Endothelial cell of umbilical vein (primary cell): ENCODE measurements at regions not wholly inside any gene's neighbourhood (a gene's known extent, or its start where the extent isn't known, plus 50 kb on each side); places are given as distances from the start of the nearest gene placed in this dataset.

Source experiments
- BruUV-seq: library from RNA; stranded (reverse); fragments of 400-500 nt; replicated peaks from 2 replicates; lab custom pipeline; 2021; lab: Mats Ljungman, UMichigan
- CTCF ChIA-PET: fragments of 300-600, 350-600 bp; sonication (Branson Sonifier 250); formaldehyde crosslinking; loops from one replicate; lab custom pipeline; 2021; ENCODE audit warnings: antibody characterized with exemption, inconsistent platforms; lab: Charles Lee
- POLR2A ChIA-PET: fragments of 300-600, 350-600 bp; sonication (Branson Sonifier 250); formaldehyde crosslinking; loops from one replicate; lab custom pipeline; 2021; ENCODE audit warnings: antibody characterized with exemption, inconsistent platforms; lab: Charles Lee
- DNase-seq: peaks from one replicate; pipeline ENCODE4 v3.0.0-alpha.2; 2011; ENCODE audit warnings: low read depth, low spot score
- FAIRE-seq: peaks from 2 replicates; lab custom pipeline; 2011; peaks lifted over from hg19 to GRCh38; lab: Jason Lieb, UNC
- H2AFZ ChIP-seq: 2 replicates; pipeline ENCODE4 v1.6.0; 2012; ENCODE audit warnings: low read depth, low read length, control low read depth, inconsistent platforms
- H3K27ac ChIP-seq: 2 replicates; pipeline ENCODE4 v1.5.1; 2011; ENCODE audit warnings: low read depth, mild to moderate bottlenecking, control low read depth, low read length, moderate library complexity; ENCODE audit not compliant: insufficient read depth
- H3K27me3 ChIP-seq, 2 experiments: 2 replicates each; pipeline versions ENCODE4 v1.6.0 to v1.6.1; 2011; ENCODE audit warnings: low read length in 2 of 2, mixed read lengths in 1 of 2; ENCODE audit not compliant: control insufficient read depth in 2 of 2, insufficient read depth in 2 of 2
- H3K36me3 ChIP-seq, 2 experiments: 2 replicates in 1 of 2; 3 replicates in 1 of 2; pipeline ENCODE4 v1.5.1; 2011; ENCODE audit warnings: low read length in 2 of 2, mild to moderate bottlenecking in 1 of 2, moderate library complexity in 1 of 2; ENCODE audit not compliant: control insufficient read depth in 2 of 2, insufficient read depth in 2 of 2; ENCODE audit errors: extremely low read depth in 1 of 2
- H3K4me1 ChIP-seq: 3 replicates; pipeline ENCODE4 v1.5.1; 2011; ENCODE audit warnings: mild to moderate bottlenecking, low read length; ENCODE audit not compliant: control insufficient read depth, insufficient read depth; ENCODE audit errors: extremely low read depth
- H3K4me2 ChIP-seq: 2 replicates; pipeline ENCODE4 v1.6.1; 2011; ENCODE audit warnings: low read length, control low read depth, mixed read lengths; ENCODE audit not compliant: insufficient read depth
- H3K4me3 ChIP-seq, 3 experiments: fragments of 200-600 bp in 1 of 3; sonication (generic), shearing (Covaris generic) in 1 of 3; replicated peaks in 1 of 3; 2 replicates each; pipeline ENCODE4 v1.5.1; 2011 to 2016; ENCODE audit warnings: control low read depth in 3 of 3, low read length in 3 of 3, mild to moderate bottlenecking in 2 of 3, inconsistent platforms in 1 of 3, low read depth in 1 of 3, moderate library complexity in 1 of 3; ENCODE audit not compliant: insufficient read depth in 1 of 3
- H3K79me2 ChIP-seq: 2 replicates; pipeline ENCODE4 v1.6.0; 2012; ENCODE audit warnings: low read length, inconsistent platforms; ENCODE audit not compliant: control insufficient read depth, insufficient read depth
- H3K9ac ChIP-seq: replicated peaks from 2 replicates; pipeline ENCODE3; 2011; ENCODE audit warnings: low read length, control low read depth; ENCODE audit not compliant: insufficient read depth; ENCODE audit errors: extremely low read depth
- H3K9me1 ChIP-seq: replicated peaks from 3 replicates; pipeline ENCODE4 v1.6.0; 2011; ENCODE audit warnings: mild to moderate bottlenecking, low read length; ENCODE audit not compliant: control insufficient read depth, insufficient read depth; ENCODE audit errors: extremely low read depth
- H3K9me3 ChIP-seq: replicated peaks from 2 replicates; pipeline ENCODE4 v1.5.1; 2012; ENCODE audit warnings: low read length, inconsistent platforms; ENCODE audit not compliant: control insufficient read depth, insufficient read depth
- H4K20me1 ChIP-seq: replicated peaks from 2 replicates; pipeline ENCODE3; 2011; ENCODE audit warnings: mild to moderate bottlenecking, low read length; ENCODE audit not compliant: control insufficient read depth, insufficient read depth; ENCODE audit errors: extremely low read depth
- EZH2 ChIP-seq: IDR thresholded peaks from 2 replicates; pipeline ENCODE4 v1.6.1; 2012; ENCODE audit warnings: borderline replicate concordance, low read depth, mild to moderate bottlenecking, moderate library complexity, low read length, inconsistent platforms; ENCODE audit not compliant: severe bottlenecking
- FOS ChIP-seq: IDR thresholded peaks from 2 replicates; pipeline ENCODE4 v1.6.1; 2011; ENCODE audit warnings: mild to moderate bottlenecking, low read length, moderate library complexity, borderline replicate concordance; ENCODE audit not compliant: insufficient read depth
- GATA2 ChIP-seq: IDR thresholded peaks from 2 replicates; pipeline ENCODE4 v1.7.0; 2011; ENCODE audit warnings: low read depth, mild to moderate bottlenecking, moderate library complexity, mixed read lengths, low read length; ENCODE audit not compliant: insufficient read length, insufficient read depth
- JUN ChIP-seq: IDR thresholded peaks from 2 replicates; pipeline ENCODE4 v1.6.1; 2011; ENCODE audit warnings: borderline replicate concordance, low read depth; ENCODE audit not compliant: insufficient read length, insufficient read depth
- POLR2AphosphoS5 ChIP-seq: IDR thresholded peaks from 2 replicates; pipeline ENCODE4 v1.6.1; 2012; ENCODE audit warnings: low read depth, mild to moderate bottlenecking, control low read depth, low read length, moderate library complexity; ENCODE audit not compliant: insufficient read depth
- dilution Hi-C: fragments of 300-500 bp; cut with MboI; formaldehyde crosslinking; loops from one replicate; pipeline ENCODE4 v1.15.0; 2019; ENCODE audit warnings: low sequenced_read_pairs; ENCODE audit not compliant: extremely low pct_ligation_motif_present
- intact Hi-C: fragments of 100-400 bp; cut with micrococcal nuclease; formaldehyde crosslinking; loops from one replicate; pipeline ENCODE4 v1.10.0; 2022
- TF ChIP-seq, protein P1 (sequence below): IDR thresholded peaks from 2 replicates; pipeline ENCODE4 v1.6.1; 2011; ENCODE audit not compliant: insufficient read depth, insufficient read length
- TF ChIP-seq, protein P2 (sequence below), 2 donors: IDR thresholded peaks; 1 replicate in 1 of 2; 2 replicates in 1 of 2; pipeline ENCODE4 v1.5.1; 2011; ENCODE audit warnings: low read length in 2 of 2, mild to moderate bottlenecking in 2 of 2, moderate library complexity in 2 of 2, control low read depth in 1 of 2, inconsistent platforms in 1 of 2, low read depth in 1 of 2; ENCODE audit not compliant: insufficient read depth in 1 of 2; ENCODE audit errors: extremely low read depth in 1 of 2

DNA sequence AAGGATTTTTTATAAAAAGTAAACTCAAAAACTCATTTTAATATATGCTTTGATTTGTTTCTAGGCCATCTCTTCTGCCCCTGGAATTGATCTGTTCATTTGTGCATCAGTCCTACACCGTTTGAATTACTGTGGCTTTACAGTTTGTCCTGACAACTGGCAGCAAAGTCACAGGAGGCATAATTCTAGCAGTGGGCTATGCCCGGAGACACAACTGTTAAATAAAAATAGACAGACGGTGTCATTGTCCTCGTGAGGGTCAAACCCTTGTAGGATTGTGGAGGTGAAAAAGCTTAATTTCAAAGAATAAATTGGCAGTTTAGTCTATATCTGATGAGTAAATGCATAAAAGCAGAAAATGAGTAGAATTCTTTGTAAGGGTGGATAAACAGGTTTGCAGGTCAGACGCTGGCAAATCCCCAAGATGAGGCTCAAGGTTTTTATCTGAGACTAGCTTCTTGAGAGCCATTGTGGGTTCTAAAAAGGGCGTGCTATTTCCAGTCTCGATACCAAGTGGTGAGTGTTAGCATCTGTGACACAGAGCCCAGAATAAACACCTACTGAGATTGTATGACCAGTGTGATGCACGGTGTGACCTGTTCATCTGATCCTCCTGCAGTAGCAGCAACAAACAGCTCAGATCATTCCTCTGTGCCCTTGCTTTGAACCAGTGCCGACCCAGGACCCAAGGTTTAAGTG, 51.5 kb upstream of the SLCO3A1 start:
- Histone ChIP-seq H3K9ac (no peak overlapping the region), H2AFZ (no peak overlapping the region), H3K4me3 (no peak overlapping the region), H3K4me1 (no peaks in the 10 kb centered on the region), H3K79me2 (no peaks in the 10 kb centered on the region), H3K9me1 (no peaks in the 10 kb centered on the region), H3K36me3 (no peaks in the 10 kb centered on the region), H3K27ac (no peak overlapping the region), H4K20me1 (no peaks in the 10 kb centered on the region), H3K27me3 (no peaks in the 10 kb centered on the region), H3K4me2 (no peak overlapping the region), H3K9me3 (no peaks in the 10 kb centered on the region)
- BruUV-seq: no TSS peak
- DNase-seq (no peak), FAIRE-seq (no peak)
- TF ChIP-seq FOS: no peak
- TF ChIP-seq, protein P1, sequence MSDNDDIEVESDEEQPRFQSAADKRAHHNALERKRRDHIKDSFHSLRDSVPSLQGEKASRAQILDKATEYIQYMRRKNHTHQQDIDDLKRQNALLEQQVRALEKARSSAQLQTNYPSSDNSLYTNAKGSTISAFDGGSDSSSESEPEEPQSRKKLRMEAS: no peak
- no peak for TF ChIP-seq GATA2
- TF ChIP-seq, protein P2, sequence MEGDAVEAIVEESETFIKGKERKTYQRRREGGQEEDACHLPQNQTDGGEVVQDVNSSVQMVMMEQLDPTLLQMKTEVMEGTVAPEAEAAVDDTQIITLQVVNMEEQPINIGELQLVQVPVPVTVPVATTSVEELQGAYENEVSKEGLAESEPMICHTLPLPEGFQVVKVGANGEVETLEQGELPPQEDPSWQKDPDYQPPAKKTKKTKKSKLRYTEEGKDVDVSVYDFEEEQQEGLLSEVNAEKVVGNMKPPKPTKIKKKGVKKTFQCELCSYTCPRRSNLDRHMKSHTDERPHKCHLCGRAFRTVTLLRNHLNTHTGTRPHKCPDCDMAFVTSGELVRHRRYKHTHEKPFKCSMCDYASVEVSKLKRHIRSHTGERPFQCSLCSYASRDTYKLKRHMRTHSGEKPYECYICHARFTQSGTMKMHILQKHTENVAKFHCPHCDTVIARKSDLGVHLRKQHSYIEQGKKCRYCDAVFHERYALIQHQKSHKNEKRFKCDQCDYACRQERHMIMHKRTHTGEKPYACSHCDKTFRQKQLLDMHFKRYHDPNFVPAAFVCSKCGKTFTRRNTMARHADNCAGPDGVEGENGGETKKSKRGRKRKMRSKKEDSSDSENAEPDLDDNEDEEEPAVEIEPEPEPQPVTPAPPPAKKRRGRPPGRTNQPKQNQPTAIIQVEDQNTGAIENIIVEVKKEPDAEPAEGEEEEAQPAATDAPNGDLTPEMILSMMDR (IDR thresholded peaks at IDR 0.05; ENCODE audit: extremely low read depth in 1 of 2, insufficient read depth in 1 of 2, low read depth in 1 of 2, low read length in 2 of 2): no peak
- no peak for TF ChIP-seq JUN
- no peak for TF ChIP-seq POLR2AphosphoS5
- no peak for TF ChIP-seq EZH2
- intact Hi-C loops (no loop called here), dilution Hi-C loops (no loop called here)
- POLR2A ChIA-PET: no interaction called here
- CTCF ChIA-PET: no interaction called here
